ENCODE measurements at regions not wholly inside any gene's neighbourhood (a gene's known extent, or its start where the extent isn't known, plus 50 kb on each side); places are given as distances from the start of the nearest gene placed in this dataset.

DNA sequence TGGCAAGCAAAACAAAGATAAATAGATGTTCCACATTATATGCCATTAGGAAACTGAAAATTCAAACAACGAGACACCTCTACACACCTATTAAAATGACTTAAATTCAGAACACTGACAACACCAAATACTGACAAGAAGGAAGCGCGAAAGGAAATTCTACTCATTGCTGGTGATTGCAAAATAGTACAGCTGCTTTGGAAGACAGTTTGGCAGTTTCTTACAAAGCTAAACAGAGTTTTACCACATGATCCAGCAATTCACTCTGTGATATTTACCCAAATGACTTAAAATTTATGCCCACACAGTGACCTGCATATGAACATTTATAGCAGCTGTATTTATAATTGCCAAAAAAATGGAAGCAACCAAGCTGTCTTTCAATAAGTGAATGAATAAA is 232.6 kb downstream of the CASP12 start:
- TF ChIP-seq, protein P1, sequence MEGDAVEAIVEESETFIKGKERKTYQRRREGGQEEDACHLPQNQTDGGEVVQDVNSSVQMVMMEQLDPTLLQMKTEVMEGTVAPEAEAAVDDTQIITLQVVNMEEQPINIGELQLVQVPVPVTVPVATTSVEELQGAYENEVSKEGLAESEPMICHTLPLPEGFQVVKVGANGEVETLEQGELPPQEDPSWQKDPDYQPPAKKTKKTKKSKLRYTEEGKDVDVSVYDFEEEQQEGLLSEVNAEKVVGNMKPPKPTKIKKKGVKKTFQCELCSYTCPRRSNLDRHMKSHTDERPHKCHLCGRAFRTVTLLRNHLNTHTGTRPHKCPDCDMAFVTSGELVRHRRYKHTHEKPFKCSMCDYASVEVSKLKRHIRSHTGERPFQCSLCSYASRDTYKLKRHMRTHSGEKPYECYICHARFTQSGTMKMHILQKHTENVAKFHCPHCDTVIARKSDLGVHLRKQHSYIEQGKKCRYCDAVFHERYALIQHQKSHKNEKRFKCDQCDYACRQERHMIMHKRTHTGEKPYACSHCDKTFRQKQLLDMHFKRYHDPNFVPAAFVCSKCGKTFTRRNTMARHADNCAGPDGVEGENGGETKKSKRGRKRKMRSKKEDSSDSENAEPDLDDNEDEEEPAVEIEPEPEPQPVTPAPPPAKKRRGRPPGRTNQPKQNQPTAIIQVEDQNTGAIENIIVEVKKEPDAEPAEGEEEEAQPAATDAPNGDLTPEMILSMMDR (IDR thresholded peaks at IDR 0.05): no peak
- no peak for TF ChIP-seq EP300 (IDR thresholded peaks at IDR 0.05)

Data from esophagus muscularis mucosa (tissue), 3 donors.